Stimulated activated CD8-positive, alpha-beta memory T cell treated with anti-CD3 and anti-CD28 coated beads, Interleukin-2, amount 100 ng/mL, for 48 hours (primary cell): ENCODE measurements at regions not wholly inside any gene's neighbourhood (a gene's known extent, or its start where the extent isn't known, plus 50 kb on each side); places are given as distances from the start of the nearest gene placed in this dataset.
"Not testable (repeated sequence)": the region's sequence is repeated elsewhere in the genome, so short reads cannot be mapped to it uniquely, and the experiment has no call there.

Experiments used
- DNase-seq, 2 donors: peaks; one replicate each; pipeline ENCODE4 v3.0.0-alpha.2; 2020; ENCODE audit warnings: low read depth in 2 of 2

DNA sequence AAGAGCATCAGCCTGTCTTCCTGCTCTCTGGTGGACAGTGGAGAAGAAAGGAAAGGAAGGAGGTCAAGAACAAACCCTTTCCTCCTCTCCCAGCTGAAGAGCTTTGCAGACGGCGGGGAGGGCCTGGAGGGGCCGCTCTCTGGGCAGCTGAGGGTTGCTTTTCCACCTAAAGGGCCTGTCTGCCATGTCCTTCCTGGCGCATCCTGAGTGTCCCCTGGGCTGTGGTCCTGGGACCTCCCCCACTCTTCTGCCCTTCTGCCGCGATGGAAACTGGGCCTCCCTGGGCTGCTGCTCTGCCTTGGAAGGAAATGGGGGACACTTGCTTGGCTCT lies 107.0 kb downstream of the ETS2 start:
- DNase-seq = no peak

DNA sequence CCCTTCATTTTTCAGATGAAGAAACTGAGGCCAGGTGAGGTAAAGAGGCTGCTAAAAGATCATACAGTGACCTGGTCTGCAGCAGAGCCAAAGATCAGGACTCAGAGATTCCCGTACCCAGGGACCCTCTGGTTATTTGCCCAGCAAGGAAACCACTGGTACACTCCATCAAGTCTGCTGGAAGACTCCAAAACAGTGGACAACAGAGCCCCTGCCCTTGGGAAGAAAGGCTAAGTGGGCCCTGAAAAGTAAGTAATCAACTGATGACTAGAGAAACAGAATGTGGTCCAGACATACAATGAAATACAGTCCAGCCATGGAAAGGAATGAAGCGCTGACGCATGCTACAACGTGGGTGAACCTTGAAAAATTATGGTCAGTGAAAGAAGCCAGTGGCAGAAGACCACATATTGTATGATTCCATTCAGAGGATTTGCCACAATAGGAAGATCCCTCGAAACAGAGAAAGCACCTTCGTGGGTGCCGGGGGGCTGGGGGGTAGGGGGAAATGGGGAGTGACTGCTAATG lies 106.4 kb downstream of the ETS2 start:
- DNase-seq = no peak

DNA sequence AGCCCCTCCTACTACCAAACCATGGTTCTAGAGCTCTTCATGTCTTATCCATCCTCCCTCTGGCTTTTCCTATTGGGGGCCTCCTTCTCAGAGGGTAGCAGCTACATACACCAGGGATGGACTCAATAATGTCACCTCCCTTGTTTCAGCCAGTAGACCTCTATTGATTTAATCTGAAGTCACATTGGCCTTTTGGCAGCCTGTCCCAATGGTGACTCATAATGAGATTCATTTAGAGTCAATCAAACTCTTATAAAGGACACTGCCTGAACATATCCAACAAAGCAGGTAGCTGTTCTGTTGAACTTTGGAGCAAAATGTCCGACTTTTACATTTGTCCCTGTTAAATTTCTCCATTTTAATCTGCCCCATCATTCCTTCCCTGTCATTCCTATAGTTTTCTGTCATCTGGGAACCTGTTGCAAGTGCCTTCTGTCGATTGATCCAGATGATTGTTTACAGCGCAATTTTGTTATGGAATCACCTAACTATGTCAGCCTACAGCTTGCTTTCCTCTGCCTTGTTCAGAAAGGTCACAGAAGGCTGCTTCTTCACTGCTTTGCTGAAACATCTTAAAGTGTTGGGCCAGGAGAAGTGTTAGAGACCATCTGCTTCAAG lies 105.9 kb downstream of the ETS2 start:
- DNase-seq = no peak

DNA sequence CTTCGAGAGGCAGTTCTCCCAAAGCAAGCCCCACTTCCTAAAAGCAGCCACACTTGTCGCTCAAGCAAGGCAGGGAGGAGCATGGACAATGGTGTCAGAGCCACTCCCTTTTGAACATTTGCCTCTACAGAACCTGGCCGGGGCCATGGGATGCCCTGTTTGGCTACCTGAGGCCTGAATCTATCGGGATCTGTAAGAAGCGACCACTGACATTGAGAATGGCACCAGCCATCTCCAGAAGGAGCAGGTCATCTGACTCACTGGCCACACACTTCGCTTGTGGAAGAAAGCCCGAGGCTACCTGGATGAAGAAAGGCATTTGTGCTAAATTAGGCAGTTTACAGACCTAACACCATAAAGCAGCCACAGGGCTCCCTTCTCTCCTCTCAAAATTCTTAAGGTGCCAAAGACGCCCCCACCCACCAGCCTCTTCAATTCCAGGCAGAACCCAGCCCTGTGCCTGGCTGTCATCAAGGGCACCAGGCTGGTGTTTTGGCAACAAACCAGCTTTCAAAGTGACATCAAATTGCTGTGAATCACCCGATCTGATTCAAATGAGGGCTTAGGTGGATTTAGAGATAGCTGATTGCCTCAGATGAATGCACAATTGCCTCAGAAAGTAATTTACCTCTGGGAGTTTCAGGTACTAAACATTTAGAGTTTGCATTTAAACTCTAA lies 104.8 kb downstream of the ETS2 start:
- DNase-seq = peak in 1 of 2 donors; percentile 19

DNA sequence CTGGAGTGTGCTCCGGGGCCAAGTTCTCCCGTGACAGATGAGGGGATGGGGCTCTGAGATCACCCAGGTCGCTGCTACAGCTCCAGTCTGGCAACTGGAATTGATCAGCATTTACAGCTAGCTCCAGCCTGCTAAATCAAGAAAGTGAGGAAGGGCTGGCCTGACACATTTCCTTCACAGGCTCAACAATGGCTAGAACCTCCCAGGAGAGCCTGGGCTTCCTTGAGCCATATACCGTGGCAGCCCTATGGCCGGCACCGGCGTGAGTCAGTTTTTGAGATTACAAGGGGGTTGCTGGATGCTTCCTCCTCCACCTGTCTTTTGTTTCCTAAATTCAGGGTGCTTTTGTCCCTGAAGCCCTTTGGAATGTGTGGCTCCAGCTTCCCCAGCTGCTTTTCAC lies 104.2 kb downstream of the ETS2 start:
- DNase-seq = no peak

DNA sequence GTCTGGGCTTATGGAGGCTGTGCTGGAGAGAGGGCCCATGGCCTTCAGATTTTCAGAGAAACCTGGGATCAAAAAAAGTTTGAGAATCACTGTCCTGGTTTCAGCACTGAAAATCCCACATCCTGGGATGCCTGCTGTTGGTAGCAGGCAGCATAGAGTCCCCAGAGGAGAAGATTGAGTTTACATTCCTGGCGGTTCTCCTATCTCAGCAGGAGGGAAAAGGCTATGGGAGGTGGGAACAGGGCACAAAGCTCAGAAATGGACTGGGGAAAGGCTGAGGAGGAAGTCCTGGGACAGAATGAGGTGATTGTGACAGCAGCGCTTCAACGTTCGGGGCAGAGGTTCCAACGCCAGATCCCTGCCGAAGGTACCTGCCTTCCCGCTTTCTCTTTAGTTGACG lies 103.4 kb downstream of the ETS2 start:
- no peak for DNase-seq

DNA sequence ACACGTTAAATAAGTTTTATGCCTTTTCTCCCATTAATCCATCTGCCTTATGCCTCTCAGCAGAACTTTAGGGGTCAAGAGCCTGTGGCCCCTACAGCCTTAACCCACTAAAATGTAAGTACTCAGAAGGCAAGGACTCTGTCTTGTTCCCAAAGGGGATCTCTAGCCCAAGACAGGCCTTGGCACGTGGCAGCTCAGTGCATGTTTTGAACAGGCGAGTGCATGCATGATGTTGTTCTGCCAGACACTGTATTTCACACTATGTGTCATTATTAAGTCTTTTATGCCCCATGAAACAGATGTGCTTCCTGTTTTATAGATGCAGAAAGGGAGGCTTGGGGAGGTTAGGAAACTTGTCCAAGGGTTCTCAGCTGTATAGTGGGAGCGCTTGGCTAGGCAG lies 102.8 kb downstream of the ETS2 start:
- DNase-seq = no peak

DNA sequence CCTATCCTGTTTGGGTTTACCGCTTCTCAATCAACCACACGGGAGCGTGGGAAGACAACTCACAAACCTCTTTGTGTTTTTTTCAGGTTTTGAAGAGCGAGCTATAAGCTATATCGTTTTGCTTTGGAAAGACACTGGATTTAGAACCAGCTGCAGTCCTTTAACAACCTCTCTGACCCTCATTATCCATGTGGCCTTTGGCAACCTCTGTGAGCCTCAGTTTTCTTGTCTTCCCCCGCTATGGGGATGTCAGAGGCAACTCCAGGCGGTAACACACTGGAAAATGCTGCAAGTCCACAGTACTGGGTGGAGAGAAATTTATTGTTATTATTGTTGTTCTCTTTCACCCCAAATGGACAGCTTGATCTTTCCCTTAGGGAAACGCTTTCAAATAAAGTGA lies 100.0 kb downstream of the ETS2 start:
- DNase-seq = no peak

DNA sequence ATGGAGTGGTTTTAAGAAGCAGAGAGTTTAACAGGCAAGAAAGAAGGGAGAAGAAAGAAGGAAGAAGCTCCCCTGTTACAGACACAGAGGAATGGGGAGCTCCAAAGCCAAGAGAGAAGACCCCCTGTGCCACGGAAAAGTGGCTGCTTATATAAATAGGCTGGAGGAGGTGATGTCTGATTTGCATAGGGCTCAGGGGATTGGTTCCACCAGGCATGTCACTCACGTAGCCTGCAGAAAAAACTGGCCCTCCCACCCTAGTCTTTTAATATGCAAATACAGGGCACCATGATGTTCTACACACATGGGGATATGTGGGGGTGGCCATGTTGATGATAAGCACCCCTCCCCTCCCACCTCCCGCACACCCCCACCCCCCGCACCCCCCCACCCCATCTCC lies 99.6 kb downstream of the ETS2 start:
- no peak for DNase-seq

DNA sequence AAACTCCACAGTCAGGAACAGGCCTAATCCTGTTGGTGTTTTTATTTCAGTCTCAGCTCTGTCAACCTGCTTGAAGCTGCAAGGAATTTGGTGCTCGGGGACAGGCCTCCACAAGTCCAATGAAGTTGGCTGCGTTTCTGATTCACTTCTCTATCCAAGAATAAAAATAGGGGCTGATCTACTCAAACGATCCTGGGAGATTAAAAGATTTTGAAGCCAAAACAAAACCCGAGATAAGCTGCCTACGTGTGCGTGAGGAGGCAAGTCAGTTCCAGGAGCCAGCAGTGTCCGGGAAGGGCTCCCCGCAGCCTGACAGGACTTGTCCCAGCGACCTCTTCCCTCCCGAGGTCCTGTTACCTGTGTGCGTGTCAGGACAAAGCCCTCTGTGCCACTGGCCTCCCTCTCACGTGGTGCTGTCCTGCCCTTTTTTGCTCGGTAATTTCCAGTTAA lies 98.0 kb downstream of the ETS2 start:
- no peak for DNase-seq

DNA sequence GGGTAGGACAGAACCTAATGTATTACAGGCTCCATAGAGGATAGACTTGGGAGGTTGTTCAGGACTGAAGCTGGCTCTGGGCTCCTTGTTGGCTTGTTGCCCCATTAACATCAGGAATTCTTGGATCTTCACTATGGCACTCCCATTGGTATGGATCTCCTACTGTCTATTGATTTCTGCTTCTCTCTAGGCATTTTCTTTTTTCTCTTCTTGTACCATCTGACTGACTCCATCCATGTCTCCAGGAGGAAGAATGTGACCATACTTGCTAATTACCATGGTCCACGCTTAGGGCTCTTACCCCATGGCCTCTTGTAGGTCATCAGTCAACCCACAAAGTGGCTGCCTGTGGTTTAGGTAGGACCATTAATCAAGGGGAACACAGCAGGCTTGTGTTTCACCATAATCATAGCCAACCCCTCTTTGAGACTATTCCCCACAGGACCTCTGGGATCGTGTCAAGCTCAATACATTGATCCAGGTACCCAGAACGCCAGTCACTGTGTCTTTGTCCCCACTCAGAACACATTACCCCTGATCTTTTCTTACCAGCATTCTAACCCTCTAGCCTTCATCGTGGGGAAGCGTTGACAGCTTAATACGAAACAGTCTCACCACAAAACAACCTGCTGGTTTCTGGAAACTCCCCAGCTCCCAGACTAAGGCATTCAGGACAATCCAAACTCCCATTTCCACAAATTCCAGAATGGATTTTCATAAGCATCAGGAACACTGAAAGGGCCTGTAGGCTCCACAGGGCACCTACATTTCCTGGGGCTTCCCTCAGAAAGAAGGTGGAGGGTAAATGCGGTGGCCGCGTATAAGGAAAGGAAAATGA lies 97.1 kb downstream of the ETS2 start:
- DNase-seq = no peak

DNA sequence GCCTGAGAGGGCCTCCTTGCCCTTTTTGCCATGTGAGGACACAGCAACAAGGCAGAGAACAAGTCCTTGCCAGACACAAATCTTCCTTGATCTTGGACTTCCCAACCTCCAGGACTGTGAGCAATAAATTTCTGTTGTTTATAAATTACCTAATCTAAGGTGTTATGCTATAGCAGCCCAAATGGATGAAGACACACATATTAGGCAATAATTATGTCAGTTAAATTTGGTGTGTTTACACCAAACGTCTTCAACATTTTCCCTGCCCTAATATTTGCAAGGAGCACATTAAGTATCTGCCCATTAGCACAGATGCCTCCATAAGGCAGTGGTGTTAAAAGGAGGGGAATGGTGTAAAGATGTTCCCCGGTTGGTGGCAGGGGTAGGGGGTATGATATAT lies 94.8 kb downstream of the ETS2 start:
- DNase-seq = no peak

DNA sequence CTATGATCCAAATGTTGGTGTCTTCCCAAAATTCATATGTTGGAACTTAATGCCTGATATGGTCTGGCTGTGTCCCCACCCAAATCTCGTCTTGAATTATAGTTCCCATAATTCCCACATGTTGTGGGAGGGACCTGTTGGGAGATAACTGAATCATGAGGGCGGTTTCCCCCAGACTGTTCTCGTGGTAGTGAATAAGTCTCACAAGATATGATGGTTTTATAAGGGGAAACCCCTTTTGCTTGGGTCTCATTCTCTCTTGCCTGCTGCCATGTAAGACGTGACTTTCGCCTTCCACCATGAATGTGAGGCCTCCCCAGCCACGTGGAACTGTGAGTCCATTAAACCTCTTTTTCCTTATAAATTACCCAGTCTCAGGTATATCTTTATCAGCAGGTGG lies 94.3 kb downstream of the ETS2 start:
- not testable (repeated sequence) for DNase-seq

DNA sequence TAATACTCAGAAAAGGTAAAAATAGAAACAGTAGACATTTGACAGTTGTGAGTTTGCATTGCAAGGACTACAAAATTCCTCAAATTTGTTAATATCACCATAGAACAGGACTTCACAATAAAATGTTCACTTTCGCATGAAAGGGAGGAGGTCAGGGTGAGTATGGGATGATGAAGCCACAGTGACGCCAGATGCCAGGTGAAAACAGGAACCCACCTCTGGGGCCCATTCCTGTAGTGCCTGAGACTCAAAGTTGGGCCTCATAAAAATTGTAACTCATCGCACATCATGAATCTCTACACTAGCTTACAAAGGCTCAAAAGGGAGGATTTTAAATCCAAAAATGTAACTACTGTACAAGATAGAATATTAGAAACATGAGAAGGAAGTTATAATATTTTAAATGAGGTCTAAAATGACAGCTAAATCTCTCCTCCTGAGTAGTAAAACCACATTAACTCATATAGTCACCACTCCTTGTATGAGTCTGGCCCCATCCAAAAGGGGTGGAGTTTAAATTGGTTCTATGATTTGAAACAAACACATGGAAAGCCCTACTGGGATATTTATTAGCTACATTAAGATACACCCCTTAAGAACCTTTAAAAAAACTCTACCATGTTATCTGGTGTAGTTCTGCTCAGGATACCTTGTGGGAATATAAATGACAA lies 93.7 kb downstream of the ETS2 start:
- DNase-seq = no peak

DNA sequence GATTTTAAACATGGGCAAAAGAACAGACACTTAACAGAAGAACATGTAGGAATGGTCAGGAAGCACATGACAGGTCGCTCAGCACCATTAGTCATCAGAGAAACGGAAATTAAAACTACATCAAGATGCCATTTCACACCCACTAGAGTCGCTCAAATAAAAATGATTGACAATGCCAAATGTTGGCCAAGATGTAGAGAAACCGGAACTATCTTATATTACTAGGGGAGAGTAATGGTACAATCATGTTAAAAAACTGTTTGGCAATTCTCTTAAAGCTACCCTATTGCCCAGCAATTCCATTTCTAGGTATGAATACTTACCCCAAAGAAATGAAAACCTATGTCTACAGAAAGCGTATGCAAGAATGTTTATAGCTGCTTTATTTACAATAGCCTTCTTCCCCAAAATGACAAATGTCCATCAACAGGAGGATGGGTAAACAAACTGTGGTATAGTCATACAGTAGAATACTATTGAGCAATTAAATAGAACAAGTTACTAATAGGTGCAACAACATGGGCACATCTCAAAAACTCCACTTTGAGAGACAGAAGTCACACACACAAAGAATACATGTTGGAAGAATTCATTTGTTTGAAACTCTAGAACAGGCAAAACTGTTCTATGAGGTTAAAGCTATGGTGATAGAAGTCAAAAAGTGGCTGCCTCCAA lies 92.8 kb downstream of the ETS2 start:
- no peak for DNase-seq

DNA sequence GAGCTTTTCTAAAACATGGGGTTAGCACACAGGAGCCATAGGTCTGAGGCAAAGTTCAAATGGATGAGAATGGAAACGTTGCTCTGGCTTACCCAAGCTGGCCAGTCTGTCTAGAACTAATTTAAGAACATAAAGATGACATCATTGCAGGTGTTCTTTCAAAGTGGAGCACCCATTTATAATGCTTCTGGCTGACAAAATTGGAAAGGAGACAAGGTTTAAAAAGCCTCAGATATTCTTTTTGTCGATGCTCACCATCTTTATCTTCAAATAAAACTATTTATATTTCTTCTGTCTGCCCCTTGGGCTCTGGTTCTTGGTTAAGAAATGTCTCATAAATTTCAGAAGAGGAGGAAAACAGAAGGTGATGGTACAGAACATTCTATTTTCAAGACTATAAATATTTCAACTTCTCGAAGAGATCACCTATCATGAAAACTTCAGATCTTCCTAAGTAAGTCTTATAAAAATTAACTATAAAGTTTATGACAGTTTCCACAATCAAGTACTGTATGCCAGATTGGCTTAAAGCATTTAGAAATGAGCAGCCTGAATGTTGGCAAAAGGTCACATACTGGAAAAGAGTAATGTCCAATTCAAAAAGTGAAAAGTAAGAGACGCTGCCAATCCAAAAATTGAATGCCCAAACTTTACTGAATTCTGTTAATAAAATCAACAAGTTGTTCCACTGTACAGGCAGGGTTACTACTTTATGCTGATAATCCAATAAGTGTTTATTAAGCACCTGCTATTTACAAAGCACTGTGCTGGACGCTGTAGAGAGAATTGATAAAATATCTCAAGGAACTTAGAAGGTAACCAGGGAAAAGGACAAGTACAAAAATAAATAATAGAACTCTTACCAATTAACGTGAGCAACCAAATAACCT lies 92.0 kb downstream of the ETS2 start:
- DNase-seq = no peak

DNA sequence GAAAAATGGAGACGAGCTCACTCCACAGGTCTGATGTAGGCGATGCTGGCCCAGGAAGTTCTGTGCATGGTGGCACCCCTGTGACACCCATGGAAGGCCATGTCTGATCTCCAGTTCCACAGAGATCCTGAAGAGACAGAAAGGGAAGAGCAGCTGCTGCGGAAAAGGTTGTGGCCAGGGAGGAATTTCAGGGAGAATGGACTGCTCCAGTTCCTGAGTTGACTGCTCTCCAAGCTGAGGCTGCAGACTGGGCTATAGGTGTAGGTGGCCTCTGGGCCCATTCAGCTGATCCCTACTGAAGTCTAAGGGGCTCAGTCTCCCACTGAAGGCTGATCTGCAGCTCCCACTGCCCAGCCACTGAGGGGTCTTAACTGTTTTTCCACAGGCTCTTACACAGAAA lies 89.2 kb downstream of the ETS2 start:
- no peak for DNase-seq

DNA sequence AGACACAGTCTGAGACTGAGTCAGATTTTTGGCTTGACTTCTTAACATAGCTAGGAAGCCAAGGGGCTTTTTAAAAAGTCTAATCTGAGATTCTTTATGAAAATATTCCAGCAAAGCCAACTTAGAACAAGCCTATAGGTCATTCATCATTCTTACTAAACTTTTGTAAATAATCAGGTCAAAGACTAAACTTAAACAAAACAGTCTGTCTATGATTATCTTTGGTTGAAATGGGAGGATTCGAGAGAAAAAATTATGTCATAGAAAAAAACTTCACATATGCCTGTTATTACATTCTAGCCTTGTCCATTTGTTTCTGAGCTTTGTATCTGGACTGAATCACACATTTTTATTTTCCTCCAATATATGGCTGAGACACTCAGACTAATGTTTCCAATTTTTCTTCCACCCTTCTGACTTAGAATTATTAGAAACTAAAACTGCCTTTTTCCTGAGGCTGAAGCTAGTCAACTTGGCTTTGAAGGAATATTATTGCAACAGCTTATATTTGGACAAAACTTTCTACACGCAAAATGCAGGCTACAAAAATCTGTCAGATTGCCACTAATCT lies 83.3 kb downstream of the ETS2 start:
- DNase-seq = no peak

DNA sequence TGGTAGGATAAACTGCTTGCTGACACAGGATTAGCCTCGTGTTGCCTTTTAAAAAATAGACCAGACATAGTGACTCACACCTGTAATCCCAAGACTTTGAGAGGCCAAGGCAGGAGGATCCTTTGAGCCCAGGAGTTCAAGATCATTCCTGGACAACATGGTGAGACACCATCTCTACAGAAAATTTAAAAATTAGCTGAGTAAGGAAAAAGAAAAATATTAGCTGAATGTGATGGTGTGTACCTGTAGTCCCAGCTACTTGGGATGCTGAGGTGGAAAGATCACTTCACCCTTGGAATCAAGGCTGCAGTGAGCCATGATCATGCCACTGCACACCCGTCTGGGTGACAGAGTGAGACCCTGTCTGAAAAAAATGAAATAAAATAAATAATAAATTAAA lies 82.0 kb downstream of the ETS2 start:
- no peak for DNase-seq

DNA sequence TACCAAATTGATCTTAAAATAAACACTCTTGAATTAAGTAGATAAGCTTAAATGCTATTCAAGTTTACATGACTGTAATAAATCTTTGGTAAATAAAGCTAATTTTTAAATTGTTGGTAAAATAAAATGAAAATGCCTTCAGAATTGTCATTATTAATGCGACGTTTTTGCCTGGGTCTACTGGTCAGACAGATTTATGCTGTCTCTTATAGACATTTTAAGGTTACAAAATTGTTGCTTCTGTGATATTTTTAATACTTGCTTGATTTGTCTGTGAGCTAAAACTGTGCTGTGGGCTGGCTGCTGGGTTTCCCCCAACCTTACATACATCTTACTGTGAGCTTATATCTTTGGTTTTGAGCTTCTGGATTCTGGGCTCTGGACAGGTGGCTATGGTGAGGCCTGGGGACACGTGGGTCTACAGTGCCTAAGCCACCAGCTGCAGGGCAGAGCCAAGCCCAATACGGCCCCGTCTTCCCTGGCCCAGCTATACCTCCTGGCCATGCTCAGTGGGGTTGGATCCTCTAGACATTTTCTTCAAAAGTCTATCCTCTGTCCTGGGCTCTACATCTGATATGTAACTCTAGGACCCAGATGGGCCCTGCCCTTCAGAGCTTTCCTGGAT lies 81.4 kb downstream of the ETS2 start:
- no peak for DNase-seq
